H9 (cell line): ENCODE measurements at regions not wholly inside any gene's neighbourhood (a gene's known extent, or its start where the extent isn't known, plus 50 kb on each side); places are given as distances from the start of the nearest gene placed in this dataset.

Source experiments
- DNase-seq: peaks from one replicate; pipeline ENCODE4 v3.0.0-alpha.2; 2017
- H2AFZ ChIP-seq: one replicate; pipeline ENCODE4 v1.6.1; 2013; ENCODE audit warnings: mild to moderate bottlenecking, low read length, control low read depth, moderate library complexity
- H2AK5ac ChIP-seq: 2 replicates; pipeline ENCODE4 v1.6.1; 2013; ENCODE audit warnings: low read length, control low read depth, mixed read lengths; ENCODE audit not compliant: insufficient read length
- H2BK120ac ChIP-seq: one replicate; pipeline ENCODE4 v1.6.1; 2013; ENCODE audit warnings: low read depth, mild to moderate bottlenecking, low read length, control low read depth, inconsistent platforms; ENCODE audit not compliant: poor library complexity, severe bottlenecking
- H2BK12ac ChIP-seq: 2 replicates; pipeline ENCODE4 v1.6.1; 2013; ENCODE audit warnings: low read length, control low read depth, mixed read lengths, low read depth; ENCODE audit not compliant: insufficient read length
- H2BK15ac ChIP-seq: 2 replicates; pipeline ENCODE4 v1.6.1; 2013; ENCODE audit warnings: low read depth, low read length, control low read depth
- H2BK20ac ChIP-seq: one replicate; pipeline ENCODE4 v1.6.1; 2013; ENCODE audit warnings: low read depth, mild to moderate bottlenecking, low read length, control low read depth, inconsistent platforms; ENCODE audit not compliant: poor library complexity, severe bottlenecking
- H2BK5ac ChIP-seq: 2 replicates; pipeline ENCODE4 v1.6.1; 2013; ENCODE audit warnings: low read length, control low read depth, mixed read lengths; ENCODE audit not compliant: insufficient read length
- H3K14ac ChIP-seq: 2 replicates; pipeline ENCODE4 v1.6.1; 2013; ENCODE audit warnings: low read length, control low read depth; ENCODE audit not compliant: insufficient read depth
- H3K18ac ChIP-seq: 2 replicates; pipeline ENCODE4 v1.6.1; 2013; ENCODE audit warnings: low read depth, mild to moderate bottlenecking, mixed read lengths, low read length, control low read depth; ENCODE audit not compliant: insufficient read length
- H3K23ac ChIP-seq: 2 replicates; pipeline ENCODE4 v1.6.1; 2013; ENCODE audit warnings: low read length, control low read depth, mixed read lengths, low read depth; ENCODE audit not compliant: insufficient read length
- H3K23me2 ChIP-seq: 2 replicates; pipeline ENCODE4 v1.6.1; 2013; ENCODE audit warnings: low read depth, mild to moderate bottlenecking, mixed read lengths, low read length, control low read depth; ENCODE audit not compliant: insufficient read length, poor library complexity, severe bottlenecking
- H3K27ac ChIP-seq: 2 replicates; pipeline ENCODE4 v1.5.1; 2013; ENCODE audit warnings: low read length, control low read depth, mixed read lengths, low read depth; ENCODE audit not compliant: insufficient read length
- H3K27me3 ChIP-seq: 2 replicates; pipeline ENCODE4 v1.6.1; 2013; ENCODE audit warnings: low read length, control low read depth, inconsistent platforms; ENCODE audit not compliant: insufficient read depth
- H3K4ac ChIP-seq: 2 replicates; pipeline ENCODE4 v1.6.1; 2013; ENCODE audit warnings: low read depth, mild to moderate bottlenecking, control low read depth, inconsistent platforms, low read length, moderate library complexity
- H3K4me1 ChIP-seq: 2 replicates; pipeline ENCODE4 v1.6.1; 2013; ENCODE audit warnings: low read length, control low read depth, inconsistent platforms; ENCODE audit not compliant: insufficient read depth
- H3K4me2 ChIP-seq: 2 replicates; pipeline ENCODE4 v1.6.1; 2013; ENCODE audit warnings: low read length, control low read depth, mixed read lengths; ENCODE audit not compliant: insufficient read length, insufficient read depth
- H3K56ac ChIP-seq: 2 replicates; pipeline ENCODE4 v1.6.1; 2013; ENCODE audit warnings: low read depth, mild to moderate bottlenecking, mixed read lengths, low read length, control low read depth; ENCODE audit not compliant: insufficient read length
- H3K79me1 ChIP-seq: 2 replicates; pipeline ENCODE4 v1.6.1; 2013; ENCODE audit warnings: low read depth, mild to moderate bottlenecking, moderate library complexity, low read length, control low read depth, inconsistent platforms; ENCODE audit not compliant: insufficient read depth, poor library complexity, severe bottlenecking
- H3K79me2 ChIP-seq: 2 replicates; pipeline ENCODE4 v1.6.1; 2013; ENCODE audit warnings: low read length, control low read depth, inconsistent platforms; ENCODE audit not compliant: insufficient read depth
- H3K9ac ChIP-seq: 2 replicates; pipeline ENCODE4 v1.6.1; 2013; ENCODE audit warnings: low read length, control low read depth, mixed read lengths; ENCODE audit not compliant: insufficient read length; ENCODE audit errors: extremely low read depth
- H3K9me3 ChIP-seq: one replicate; pipeline ENCODE4 v1.6.1; 2013; ENCODE audit warnings: low read depth, low read length, inconsistent platforms; ENCODE audit not compliant: control insufficient read depth
- H3T11ph ChIP-seq: one replicate; pipeline ENCODE4 v1.6.1; 2013; ENCODE audit warnings: mild to moderate bottlenecking, low read length, control low read depth, inconsistent platforms
- H4K20me1 ChIP-seq: one replicate; pipeline ENCODE4 v1.6.1; 2013; ENCODE audit not compliant: control insufficient read depth, insufficient read length, insufficient read depth
- H4K5ac ChIP-seq: 2 replicates; pipeline ENCODE4 v1.6.1; 2013; ENCODE audit warnings: low read depth, mild to moderate bottlenecking, mixed read lengths, low read length, control low read depth; ENCODE audit not compliant: insufficient read length
- H4K8ac ChIP-seq: replicated peaks from 2 replicates; pipeline ENCODE4 v1.6.1; 2013; ENCODE audit warnings: low read length, control low read depth, mixed read lengths, low read depth; ENCODE audit not compliant: insufficient read length
- H4K91ac ChIP-seq: 2 replicates; pipeline ENCODE4 v1.6.1; 2013; ENCODE audit warnings: low read depth, mild to moderate bottlenecking, moderate library complexity, mixed read lengths, low read length, control low read depth; ENCODE audit not compliant: insufficient read length
- H3K27ac Mint-ChIP-seq, 3 experiments: 2 replicates in 2 of 3; 3 replicates in 1 of 3; pipeline ENCODE4 v1.8.0; 2020 to 2021; ENCODE audit warnings: mixed read lengths in 3 of 3, mild to moderate bottlenecking in 1 of 3, moderate library complexity in 1 of 3
- H3K27me3 Mint-ChIP-seq: 2 replicates; pipeline ENCODE4 v1.8.0; 2021; ENCODE audit warnings: low read depth, mild to moderate bottlenecking, moderate library complexity, mixed read lengths
- H3K36me3 Mint-ChIP-seq, 3 experiments: 2 replicates in 2 of 3; 3 replicates in 1 of 3; pipeline ENCODE4 v1.8.0; 2020 to 2021; ENCODE audit warnings: low read depth in 3 of 3, mixed read lengths in 3 of 3; ENCODE audit not compliant: insufficient read depth in 1 of 3
- H3K4me1 Mint-ChIP-seq, 2 experiments: 2 replicates each; pipeline ENCODE4 v1.8.0; 2020; ENCODE audit warnings: mixed read lengths in 2 of 2
- H3K4me3 Mint-ChIP-seq, 2 experiments: 2 replicates in 1 of 2; 3 replicates in 1 of 2; pipeline ENCODE4 v1.8.0; 2020 to 2021; ENCODE audit warnings: mild to moderate bottlenecking in 2 of 2, mixed read lengths in 2 of 2, moderate library complexity in 1 of 2
- H3K9me3 Mint-ChIP-seq, 2 experiments: 2 replicates in 1 of 2; 3 replicates in 1 of 2; pipeline ENCODE4 v1.8.0; 2020; ENCODE audit warnings: mild to moderate bottlenecking in 2 of 2, mixed read lengths in 2 of 2, moderate library complexity in 1 of 2
- WGBS: extraction: QIAGEN DNeasy Blood & Tissue Kit; methylation state at CpG from one replicate; pipeline ENCODE4 v1.1.7; 2013; ENCODE audit warnings: missing lambda C conversion rate, low lambda C conversion rate, mixed read lengths; ENCODE audit not compliant: insufficient read length; ENCODE audit errors: extremely low coverage; 5-methylcytosine and 5-hydroxymethylcytosine counted together
- TF ChIP-seq, protein P1 (sequence below): fragments of 200-600 bp; sonication (generic); conservative IDR thresholded peaks from 3 replicates; pipeline ENCODE4 v1.8.0; 2021; ENCODE audit warnings: antibody characterized with exemption, mild to moderate bottlenecking

DNA sequence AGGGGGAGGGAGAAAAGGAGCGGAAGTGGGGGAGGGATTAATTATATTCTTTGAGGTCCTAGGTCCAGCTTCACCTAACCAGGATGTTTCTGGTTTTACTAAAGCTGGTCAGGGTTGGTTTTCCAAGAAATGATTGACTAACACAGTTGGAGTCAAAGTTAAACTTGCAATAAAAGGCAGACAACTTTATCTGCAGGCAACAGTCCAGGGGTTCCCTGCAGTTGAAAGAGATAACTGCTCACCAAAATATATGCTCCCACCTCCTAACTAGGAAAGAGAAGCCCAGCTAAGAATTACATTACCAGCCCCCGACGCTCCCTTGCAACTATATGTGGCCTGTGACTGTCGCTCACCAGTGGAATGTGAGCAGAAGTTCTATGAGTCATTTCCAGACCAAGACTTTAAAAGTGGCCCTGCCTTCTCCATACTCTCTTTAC, 140.0 kb upstream of the PKDCC start:
- H2AK5ac ChIP-seq = no peak overlapping the region
- no peaks in the 10 kb centered on the region for H3K4me1 ChIP-seq
- H3K14ac ChIP-seq = no peak overlapping the region
- no peak overlapping the region for H3K23ac ChIP-seq
- no peak overlapping the region for H4K5ac ChIP-seq
- Mint-ChIP-seq H3K27me3 (no peaks in the 10 kb centered on the region; the same call in 1 of the 2 replicates), H3K9me3 (no peaks in the 10 kb centered on the region), H3K27ac (no peak overlapping the region), H3K36me3 (no peaks in the 10 kb centered on the region), H3K4me3 (no peak overlapping the region), H3K4me1 (peaks cover 24 to 29% of the 10 kb centered on the region in 2 experiments)
- no peak overlapping the region for H3K18ac ChIP-seq
- no peak overlapping the region for H2BK120ac ChIP-seq
- no peaks in the 10 kb centered on the region for H3K79me1 ChIP-seq
- H4K20me1 ChIP-seq = no peaks in the 10 kb centered on the region
- no peak overlapping the region for H2BK5ac ChIP-seq
- TF ChIP-seq, protein P1, sequence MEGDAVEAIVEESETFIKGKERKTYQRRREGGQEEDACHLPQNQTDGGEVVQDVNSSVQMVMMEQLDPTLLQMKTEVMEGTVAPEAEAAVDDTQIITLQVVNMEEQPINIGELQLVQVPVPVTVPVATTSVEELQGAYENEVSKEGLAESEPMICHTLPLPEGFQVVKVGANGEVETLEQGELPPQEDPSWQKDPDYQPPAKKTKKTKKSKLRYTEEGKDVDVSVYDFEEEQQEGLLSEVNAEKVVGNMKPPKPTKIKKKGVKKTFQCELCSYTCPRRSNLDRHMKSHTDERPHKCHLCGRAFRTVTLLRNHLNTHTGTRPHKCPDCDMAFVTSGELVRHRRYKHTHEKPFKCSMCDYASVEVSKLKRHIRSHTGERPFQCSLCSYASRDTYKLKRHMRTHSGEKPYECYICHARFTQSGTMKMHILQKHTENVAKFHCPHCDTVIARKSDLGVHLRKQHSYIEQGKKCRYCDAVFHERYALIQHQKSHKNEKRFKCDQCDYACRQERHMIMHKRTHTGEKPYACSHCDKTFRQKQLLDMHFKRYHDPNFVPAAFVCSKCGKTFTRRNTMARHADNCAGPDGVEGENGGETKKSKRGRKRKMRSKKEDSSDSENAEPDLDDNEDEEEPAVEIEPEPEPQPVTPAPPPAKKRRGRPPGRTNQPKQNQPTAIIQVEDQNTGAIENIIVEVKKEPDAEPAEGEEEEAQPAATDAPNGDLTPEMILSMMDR = no peak
- H2BK20ac ChIP-seq = no peak overlapping the region
- H3K4ac ChIP-seq = no peak overlapping the region
- no peak overlapping the region for H3K9ac ChIP-seq
- no peaks in the 10 kb centered on the region for H3K27me3 ChIP-seq
- H3K79me2 ChIP-seq = no peaks in the 10 kb centered on the region
- no peak overlapping the region for H3K4me2 ChIP-seq
- no peak overlapping the region for H2BK12ac ChIP-seq
- no peak overlapping the region for H2BK15ac ChIP-seq
- no CpG with 5 or more reads among the region's 4 CpGs for WGBS
- no peak overlapping the region for H3K27ac ChIP-seq
- H2AFZ ChIP-seq = no peak overlapping the region
- no peaks in the 10 kb centered on the region for H3K9me3 ChIP-seq
- H3K23me2 ChIP-seq = no peaks in the 10 kb centered on the region
- no peak overlapping the region for H4K8ac ChIP-seq
- H3T11ph ChIP-seq = no peak overlapping the region
- no peak overlapping the region for H4K91ac ChIP-seq
- H3K56ac ChIP-seq = no peak overlapping the region
- no peak for DNase-seq
